ENCODE measurements at regions not wholly inside any gene's neighbourhood (a gene's known extent, or its start where the extent isn't known, plus 50 kb on each side); places are given as distances from the start of the nearest gene placed in this dataset.
A peak's percentile ranks its signal among the peaks of the same experiment; 100 is the strongest.

DNA sequence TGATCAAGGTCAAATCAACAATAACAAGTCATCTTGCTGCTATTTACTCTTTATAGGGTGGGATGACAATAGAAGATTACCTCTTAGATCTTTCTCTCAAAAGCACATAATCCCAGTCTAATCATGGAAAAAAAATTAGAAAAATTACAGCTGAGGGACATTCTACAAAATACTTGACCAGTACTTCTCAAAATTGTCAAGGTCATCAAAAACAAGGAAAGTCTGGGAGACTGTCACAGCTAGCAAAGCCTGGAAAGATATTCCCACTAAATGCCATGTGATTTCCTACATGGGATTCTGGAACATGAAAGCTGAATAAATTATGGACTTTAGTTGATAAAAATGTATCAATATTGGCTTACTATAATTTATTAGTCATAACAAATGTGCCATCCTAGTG, 276.2 kb downstream of the RNF144A start:
- no peaks in the 10 kb centered on the region for H3K9me3 ChIP-seq
- no peaks in the 10 kb centered on the region for H3K36me3 ChIP-seq
- intact Hi-C loops (cut with DNase I): no loop called here
- TF ChIP-seq, protein P1, sequence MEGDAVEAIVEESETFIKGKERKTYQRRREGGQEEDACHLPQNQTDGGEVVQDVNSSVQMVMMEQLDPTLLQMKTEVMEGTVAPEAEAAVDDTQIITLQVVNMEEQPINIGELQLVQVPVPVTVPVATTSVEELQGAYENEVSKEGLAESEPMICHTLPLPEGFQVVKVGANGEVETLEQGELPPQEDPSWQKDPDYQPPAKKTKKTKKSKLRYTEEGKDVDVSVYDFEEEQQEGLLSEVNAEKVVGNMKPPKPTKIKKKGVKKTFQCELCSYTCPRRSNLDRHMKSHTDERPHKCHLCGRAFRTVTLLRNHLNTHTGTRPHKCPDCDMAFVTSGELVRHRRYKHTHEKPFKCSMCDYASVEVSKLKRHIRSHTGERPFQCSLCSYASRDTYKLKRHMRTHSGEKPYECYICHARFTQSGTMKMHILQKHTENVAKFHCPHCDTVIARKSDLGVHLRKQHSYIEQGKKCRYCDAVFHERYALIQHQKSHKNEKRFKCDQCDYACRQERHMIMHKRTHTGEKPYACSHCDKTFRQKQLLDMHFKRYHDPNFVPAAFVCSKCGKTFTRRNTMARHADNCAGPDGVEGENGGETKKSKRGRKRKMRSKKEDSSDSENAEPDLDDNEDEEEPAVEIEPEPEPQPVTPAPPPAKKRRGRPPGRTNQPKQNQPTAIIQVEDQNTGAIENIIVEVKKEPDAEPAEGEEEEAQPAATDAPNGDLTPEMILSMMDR (IDR thresholded peaks at IDR 0.05): no peak
- TF ChIP-seq POLR2A (IDR thresholded peaks at IDR 0.05): no peak
- H3K27me3 ChIP-seq: no peaks in the 10 kb centered on the region
- H3K27ac ChIP-seq: no peak overlapping the region
- DNase-seq: no peak
- no peaks in the 10 kb centered on the region for H3K4me1 ChIP-seq
- no peak overlapping the region for H3K4me3 ChIP-seq (replicated peaks in 1 of 3)

DNA sequence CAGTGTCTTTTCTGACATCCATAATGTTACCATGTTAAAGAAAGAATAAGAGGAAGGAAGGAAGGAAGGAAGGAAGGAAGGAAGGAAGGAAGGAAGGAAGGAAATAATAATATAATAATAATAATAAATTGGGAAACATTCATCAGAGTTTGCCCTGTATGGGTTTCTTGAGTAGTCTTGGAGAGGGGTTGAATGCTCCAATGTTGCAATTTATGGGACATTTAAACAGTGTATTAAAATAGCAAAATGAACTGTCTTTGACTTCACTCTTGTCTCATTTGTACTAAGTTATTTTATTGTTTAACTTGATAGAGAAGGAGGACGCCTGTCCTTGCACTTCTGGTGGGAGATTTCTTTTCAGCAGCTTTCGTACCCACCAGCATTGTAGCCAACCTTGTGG, 277.7 kb downstream of the RNF144A start:
- Histone ChIP-seq H3K4me3 (replicated peaks in 1 of 3) (no peak overlapping the region), H3K27ac (no peak overlapping the region), H3K27me3 (no peaks in the 10 kb centered on the region), H3K36me3 (no peaks in the 10 kb centered on the region), H3K9me3 (no peaks in the 10 kb centered on the region), H3K4me1 (no peaks in the 10 kb centered on the region)
- 93 to 97% methylated on average over 2 of the region's 2 CpGs for WGBS, 2 donors
- TF ChIP-seq POLR2A (IDR thresholded peaks at IDR 0.05): no peak
- TF ChIP-seq, protein P1 (IDR thresholded peaks at IDR 0.05): no peak
- intact Hi-C loops (cut with DNase I): no loop called here
- DNase-seq: no peak

DNA sequence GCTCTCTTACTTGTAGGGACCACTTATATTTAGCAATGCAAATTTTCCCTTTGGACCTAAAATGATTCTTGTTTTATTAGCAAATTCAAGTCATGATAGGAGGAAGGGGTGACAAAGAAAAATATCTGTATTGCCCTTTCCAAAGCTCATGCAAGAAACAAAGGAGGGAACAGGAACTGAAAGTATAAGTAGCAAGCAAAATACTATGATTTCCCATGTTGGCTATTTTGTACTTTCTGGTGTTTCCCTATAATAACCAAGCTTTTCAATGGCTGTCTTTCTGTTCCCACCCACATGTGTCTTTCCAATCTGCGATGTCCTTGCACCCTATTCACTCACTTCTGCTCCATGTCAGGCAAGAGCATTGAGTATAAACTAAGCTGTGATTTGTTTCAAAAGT, 279.7 kb downstream of the RNF144A start:
- no peak overlapping the region for H3K4me3 ChIP-seq (replicated peaks in 1 of 3)
- H3K9me3 ChIP-seq: no peaks in the 10 kb centered on the region
- no peak overlapping the region for H3K27ac ChIP-seq
- H3K36me3 ChIP-seq: no peaks in the 10 kb centered on the region
- no peaks in the 10 kb centered on the region for H3K27me3 ChIP-seq
- 90 to 92% methylated on average over 1 of the region's 1 CpG for WGBS, 2 donors
- TF ChIP-seq POLR2A (IDR thresholded peaks at IDR 0.05): no peak
- TF ChIP-seq, protein P1 (IDR thresholded peaks at IDR 0.05): no peak
- intact Hi-C loops (cut with DNase I): no loop called here
- H3K4me1 ChIP-seq: no peaks in the 10 kb centered on the region
- no peak for DNase-seq

GRCh38 chr2:7201851-7202250, 284.6 kb downstream of the RNF144A start:
- WGBS, 2 donors: 79 to 80% methylated on average over 6 of the region's 6 CpGs
- TF ChIP-seq POLR2A (IDR thresholded peaks at IDR 0.05): no peak
- TF ChIP-seq, protein P1 (IDR thresholded peaks at IDR 0.05): no peak

GRCh38 chr2:7203056-7203467, 285.9 kb downstream of the RNF144A start:
- WGBS, 2 donors: 3 to 4% methylated on average over 4 of the region's 4 CpGs

More at GRCh38 chr2:7201851-7202250, 284.6 kb downstream of the RNF144A start:
- intact Hi-C loops (cut with DNase I): no loop called here
- Histone ChIP-seq H3K9me3 (no peaks in the 10 kb centered on the region), H3K4me1 (no peaks in the 10 kb centered on the region), H3K27me3 (no peaks in the 10 kb centered on the region), H3K4me3 (replicated peaks in 1 of 3) (no peak overlapping the region), H3K27ac (no peak overlapping the region), H3K36me3 (no peaks in the 10 kb centered on the region)
- DNase-seq: no peak

More at GRCh38 chr2:7203056-7203467, 285.9 kb downstream of the RNF144A start:
- peak; percentile 34 to 43 for DNase-seq
- H3K36me3 ChIP-seq: no peaks in the 10 kb centered on the region
- H3K27me3 ChIP-seq: no peaks in the 10 kb centered on the region
- no peak overlapping the region for H3K4me3 ChIP-seq (replicated peaks in 1 of 3)
- intact Hi-C loops (cut with DNase I): no loop called here
- H3K27ac ChIP-seq: no peak overlapping the region
- no peaks in the 10 kb centered on the region for H3K9me3 ChIP-seq
- H3K4me1 ChIP-seq: no peaks in the 10 kb centered on the region
- TF ChIP-seq, protein P1 (IDR thresholded peaks at IDR 0.05): peak; percentile 52 to 80 (median 70)
- TF ChIP-seq POLR2A (IDR thresholded peaks at IDR 0.05): no peak
